NCI-H2196 (cell line): ENCODE measurements at regions not wholly inside any gene's neighbourhood (a gene's known extent, or its start where the extent isn't known, plus 50 kb on each side); places are given as distances from the start of the nearest gene placed in this dataset.
"Not testable (repeated sequence)": the region's sequence is repeated elsewhere in the genome, so short reads cannot be mapped to it uniquely, and the experiment has no call there.

ENCODE experiments used
- DNase-seq: peaks from one replicate; lab custom pipeline; 2025; ENCODE audit not compliant: unreplicated experiment; lab: John Stamatoyannopoulos, UW

DNA sequence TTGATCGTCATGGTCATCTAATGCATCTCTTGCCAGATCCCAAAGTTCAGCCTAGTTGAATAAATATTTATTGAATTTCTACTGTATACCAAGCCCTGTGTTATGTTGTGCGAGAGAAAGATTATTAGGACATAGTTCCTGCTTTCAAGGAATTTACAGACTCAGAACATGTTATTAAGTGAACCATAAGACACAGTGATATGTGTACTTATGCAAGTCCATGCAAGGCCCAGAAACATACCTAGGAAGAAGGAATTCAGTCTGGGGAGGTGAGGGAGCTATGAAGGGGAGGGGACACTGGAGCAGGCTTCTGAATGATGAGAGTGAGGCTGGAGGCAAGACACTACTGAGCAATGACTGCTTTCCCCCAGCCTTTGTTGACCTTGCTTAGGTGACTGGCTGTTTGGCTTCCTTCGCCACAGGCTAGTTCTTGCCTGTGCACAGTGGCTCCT is 81.4 kb downstream of the ACAA2 start:
- DNase-seq: no peak

DNA sequence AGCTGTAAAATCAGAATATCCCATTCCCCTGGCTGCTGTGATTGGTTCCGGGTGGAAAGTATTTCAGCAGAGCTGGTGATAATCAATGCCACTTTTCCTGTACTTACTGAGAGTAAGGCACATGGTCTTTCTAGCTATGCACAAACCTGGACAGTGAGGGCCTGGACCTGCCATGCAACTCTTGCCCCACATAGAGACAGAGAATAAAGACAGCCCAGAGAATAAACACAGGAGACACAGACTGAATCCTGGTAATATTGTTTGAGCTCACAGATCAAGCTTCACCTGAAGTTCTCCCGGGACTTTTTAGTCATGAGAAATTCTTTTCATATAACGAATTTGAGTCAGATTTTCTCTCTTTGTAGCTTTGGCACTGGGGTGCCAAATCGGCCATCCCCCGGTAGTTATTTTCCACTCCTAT is 81.9 kb downstream of the ACAA2 start:
- DNase-seq: no peak

DNA sequence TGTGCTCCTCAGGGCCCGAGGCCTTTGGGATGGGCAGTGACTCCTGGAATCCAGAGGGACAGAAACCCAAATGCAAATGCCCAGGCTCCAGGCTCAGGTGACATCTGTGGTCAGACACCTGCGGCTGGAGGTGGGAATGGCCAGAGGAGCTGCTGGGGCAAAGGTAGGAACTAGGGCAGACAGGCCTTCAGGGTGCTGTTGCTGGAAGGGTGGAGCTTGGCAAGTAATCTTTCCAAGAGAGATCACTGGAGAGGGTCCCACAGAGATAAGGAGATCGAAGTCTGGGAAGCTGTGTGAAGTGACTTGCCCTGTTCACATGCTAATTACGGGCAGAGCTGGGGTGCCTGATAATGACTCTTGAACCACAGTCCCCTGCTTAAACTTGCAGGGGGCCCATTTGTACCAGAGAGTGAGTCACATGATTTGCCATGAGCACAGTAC is 82.4 kb downstream of the ACAA2 start:
- DNase-seq: no peak

DNA sequence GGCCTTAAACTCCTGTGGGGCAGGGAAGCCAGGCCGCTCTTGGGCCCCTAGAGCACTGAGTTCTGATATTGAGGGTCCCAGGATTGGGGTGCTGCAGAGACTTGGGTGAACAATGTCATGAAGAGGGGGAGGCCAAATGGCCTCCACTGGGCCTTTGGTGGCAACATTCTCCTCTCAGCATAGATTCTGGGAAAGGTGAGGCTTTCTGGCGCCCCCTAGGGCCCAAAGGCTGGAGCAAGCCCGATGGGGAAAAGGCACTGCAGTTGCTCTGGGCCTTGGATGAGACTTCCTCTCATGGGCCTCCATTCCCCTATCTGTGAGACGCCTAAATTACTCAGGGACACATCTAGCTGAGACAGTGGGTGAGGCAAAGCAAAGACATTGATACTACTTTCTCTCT is 84.8 kb downstream of the ACAA2 start:
- peak; percentile 68 for DNase-seq

DNA sequence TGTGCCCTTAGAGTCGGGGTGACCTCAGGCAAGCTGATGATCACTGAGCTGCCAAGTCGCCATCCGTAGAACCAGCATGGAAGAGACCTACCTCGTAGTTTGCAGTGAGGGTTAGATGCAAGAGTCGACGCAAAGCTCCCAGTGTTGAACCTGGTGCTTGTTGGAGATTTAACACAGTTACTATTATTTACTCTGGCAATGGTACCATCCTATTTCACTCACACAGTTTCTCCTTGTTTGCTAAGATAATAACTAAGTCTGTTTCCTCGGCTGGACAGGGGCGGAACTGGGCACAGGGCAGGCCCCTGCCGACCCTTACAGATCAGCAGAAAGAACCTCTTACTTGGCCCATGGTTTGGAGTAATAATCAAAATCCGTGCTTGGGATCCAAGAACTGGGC is 85.5 kb downstream of the ACAA2 start:
- no peak for DNase-seq

DNA sequence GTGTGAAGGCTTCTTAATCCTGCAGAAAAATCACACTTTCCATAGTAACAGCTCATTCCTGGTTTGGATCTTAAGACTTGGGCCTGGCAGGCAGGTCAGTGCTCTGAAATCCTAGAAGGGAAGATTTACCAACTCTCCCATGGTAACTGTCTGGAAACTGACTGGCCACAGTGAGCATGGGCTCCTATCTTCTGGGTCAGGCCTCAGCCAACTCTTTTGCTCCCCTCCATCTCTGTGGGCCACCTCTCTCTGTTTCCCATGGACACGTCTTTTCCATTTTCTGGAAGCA is 86.7 kb downstream of the ACAA2 start:
- DNase-seq: no peak

DNA sequence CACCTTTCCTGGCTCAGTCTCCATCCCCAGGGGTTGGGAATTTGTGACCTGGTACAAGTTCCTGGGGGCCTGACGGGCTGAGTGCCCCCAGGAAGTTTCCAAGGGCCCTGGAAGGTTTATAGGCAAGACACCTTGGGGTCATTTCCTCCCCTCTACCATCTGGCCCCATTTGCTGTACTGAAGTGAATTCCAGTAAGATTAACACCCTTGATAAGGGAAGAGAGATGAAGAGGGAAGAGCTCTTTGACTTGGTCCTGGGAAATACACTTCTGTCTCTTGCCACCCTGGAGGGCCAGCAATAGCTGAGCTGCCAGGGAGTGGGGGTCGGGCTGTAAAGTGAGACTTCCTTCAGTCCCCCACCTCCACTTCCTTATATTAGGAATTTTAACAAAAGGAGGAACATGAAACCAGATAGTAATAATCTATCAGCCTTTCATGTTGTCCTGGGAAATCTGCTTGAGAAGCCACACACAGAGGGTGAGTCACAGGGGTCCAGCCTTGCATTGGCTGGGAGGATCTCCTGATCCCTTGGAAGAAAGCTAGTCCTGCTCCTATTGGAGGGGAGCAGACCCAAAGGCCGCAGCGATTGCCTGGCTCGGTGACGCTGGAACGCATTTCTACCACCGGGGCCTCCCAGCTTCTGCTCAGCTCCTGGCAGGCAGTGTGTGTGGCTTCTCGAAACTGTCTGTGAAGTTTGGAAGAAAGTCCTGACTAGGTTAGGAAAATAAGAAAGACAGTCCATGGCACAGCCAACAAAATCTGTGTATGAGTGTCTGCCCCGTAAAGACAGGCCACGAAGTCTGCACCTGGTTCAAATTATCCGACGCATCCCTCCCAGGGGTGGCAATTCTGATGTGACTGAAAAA is 87.3 kb downstream of the ACAA2 start:
- DNase-seq: no peak

DNA sequence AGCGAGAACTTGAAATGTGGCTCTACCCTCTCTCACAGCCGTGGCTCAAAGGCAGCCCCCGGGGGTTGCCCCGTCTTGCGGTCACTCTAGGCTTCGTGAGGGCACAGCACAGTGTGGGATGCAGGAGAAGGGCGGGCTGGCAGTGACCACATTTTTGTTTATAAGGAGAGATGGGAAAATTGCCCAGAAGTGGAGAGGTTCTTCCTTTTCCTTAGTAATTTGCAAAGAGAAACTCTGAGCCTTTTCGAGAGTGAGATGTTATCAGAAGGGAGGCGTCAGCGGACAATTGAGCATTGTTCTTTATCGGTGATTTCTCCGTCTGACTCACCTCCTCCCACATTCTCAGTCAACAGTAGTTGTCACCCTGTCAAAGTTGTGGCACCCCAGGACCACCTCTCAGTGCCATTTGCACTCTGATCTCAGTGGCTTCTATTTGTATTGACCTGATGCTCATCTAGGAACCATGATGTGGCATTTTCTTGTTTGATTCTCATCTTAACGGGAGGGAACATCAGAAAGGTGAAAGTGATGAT is 89.6 kb downstream of the ACAA2 start:
- DNase-seq: peak; percentile 25

DNA sequence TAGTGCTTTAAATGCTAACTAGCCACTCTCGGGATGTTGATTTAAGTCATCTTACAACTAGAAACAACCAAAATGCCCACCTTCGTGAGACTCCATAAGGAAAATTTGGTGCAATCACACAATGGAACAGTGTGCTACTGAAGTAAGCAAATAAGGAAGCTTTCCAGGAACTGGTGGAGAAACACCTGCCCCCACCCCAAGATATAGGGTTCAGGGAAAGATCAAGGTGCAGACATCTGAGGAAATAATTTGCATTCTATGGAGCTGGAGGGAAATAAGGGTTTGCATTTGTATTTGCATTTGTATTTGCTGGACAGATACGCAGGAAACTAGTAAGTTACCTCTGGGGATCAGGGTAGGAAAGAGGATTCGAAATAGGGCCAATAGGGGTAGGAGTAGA is 90.9 kb downstream of the ACAA2 start:
- no peak for DNase-seq

DNA sequence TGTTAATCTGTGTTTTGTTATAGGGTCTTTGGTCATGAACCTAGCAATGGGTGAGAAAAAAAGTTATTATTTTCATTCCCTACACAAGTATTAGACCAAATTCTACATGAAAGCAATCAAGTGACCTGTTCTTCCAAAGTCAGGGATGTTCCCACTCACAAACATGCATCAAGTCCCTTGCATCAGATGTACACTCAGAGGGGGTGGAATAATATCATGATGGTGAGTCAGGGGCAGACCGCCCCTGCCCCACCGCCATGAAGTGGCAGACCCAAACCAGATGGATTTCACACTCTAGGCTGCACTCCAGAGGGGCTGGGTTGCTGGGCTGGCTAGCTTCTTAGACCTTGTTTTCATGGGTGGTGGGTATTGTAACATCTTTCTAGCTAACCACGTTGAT is 91.4 kb downstream of the ACAA2 start:
- DNase-seq: no peak

DNA sequence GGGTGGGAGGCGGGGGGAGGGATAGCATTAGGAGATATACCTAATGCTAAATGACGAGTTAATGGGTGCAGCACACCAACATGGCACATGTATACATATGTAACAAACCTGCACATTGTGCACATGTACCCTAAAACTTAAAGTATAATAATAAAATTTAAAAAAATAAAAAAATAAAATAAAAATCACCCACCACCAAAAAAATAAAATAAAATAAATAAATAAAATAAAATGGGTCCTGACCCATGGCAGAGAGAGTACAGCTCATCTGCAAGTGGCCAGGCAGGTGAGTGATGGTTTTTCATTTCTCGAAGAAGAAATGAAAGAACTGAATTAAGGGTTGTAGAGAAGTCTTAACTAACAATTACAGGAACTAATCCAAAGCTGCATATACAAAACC is 92.4 kb downstream of the ACAA2 start:
- not testable (repeated sequence) for DNase-seq

DNA sequence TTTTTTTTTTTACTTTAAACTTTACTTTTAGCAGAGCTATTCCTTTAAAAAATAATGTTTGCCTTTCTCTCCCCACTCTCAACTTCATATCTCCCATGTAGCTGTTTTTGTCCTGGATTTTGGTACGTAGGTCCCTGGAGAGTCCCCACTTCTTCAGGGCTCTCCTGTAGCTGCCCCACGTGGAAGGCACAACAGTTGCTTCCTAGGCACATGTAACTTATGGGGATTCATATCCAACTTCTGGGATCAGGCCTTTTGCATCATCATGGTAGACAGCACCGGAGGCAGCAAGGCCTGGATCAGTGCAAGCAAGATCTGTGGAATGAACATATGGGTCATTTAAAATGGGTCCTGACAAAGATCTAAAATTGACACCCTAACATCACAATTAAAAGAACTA is 95.7 kb downstream of the ACAA2 start:
- DNase-seq: no peak

DNA sequence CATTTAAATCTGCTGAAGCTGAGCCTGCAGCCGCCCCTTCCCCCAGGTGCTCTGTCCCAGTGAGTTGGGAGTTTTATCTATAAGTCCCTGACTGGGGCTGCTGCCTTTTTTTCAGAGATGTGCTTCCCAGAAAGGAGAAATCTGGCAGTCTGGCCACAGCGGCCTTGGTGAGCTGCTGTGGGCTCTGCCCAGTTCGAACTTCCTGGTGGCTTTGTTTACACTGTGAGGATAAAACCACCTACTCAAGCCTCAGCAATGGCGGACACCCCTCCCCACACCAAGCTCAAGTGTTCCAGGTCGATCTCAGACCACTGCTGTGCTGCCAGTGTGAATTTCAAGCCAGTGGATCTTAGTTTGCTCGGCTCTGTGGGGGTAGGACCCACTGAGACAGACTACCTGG is 97.3 kb downstream of the ACAA2 start:
- DNase-seq: no peak

DNA sequence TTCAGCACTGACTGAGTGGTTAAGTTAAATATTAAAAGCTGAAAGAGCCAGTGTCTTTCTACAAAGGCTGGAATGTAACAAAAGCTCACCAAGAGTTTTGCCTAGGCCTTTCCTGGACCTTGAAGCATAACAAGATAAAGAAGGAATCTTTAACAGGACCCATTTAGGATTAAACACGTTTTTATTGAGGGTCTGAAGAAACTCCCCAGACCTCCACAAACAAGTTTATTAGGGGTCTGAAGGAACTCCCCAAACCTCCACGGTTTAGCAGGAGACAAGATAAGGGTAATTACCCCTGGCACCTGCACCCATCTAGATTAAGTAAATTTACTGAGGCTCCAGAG is 104.0 kb downstream of the ACAA2 start:
- no peak for DNase-seq

DNA sequence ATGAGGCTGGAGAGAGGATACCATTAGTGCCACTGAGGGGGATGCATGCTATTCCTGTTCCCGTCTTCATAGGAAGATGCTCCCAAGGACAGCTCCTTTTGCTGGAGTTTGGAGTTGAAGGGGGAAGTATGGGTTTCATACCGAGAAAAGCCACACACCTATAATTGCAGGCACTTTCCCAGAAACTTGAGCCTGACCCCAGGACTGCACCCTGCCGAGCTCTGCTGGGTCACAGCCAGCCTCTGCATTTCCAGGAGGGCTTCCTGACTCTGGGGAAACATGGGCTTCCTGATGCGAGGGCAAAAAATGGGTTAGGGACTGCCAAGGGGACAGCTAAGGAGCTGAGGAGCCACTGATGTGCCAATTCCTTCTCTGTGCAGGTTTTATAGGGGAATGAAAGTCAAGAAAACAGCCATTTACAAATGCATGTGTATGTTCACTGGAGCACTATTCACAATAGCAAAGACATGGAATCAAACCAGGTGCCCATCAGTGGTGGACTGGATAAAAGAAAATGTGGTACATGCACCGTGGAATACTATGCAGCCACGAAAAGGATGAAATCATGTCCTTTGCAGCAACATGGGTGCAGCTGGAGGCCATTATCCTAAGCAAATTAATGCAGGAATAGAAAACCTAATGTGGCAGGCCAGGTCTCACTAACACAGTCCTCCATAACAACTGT is 104.5 kb downstream of the ACAA2 start:
- no peak for DNase-seq

DNA sequence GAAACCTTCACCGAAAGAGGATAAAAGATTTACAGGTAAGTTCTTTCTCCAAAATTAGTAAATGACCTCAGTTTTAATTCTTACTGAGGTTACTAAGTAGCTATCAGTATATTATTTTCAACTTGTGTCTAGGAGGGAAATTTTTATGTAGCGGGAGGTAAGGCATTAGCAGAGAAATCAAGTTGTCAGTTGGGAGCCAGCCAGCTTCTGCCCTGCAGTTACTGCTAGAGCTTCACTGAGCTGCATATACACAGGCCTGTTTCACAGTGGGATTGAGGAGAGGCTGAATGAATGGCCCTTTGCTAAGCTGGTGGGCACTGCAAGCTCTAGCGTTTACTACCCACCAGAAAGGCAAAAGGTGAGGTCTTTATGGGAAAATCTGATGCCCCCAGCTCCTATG is 105.7 kb downstream of the ACAA2 start:
- no peak for DNase-seq

DNA sequence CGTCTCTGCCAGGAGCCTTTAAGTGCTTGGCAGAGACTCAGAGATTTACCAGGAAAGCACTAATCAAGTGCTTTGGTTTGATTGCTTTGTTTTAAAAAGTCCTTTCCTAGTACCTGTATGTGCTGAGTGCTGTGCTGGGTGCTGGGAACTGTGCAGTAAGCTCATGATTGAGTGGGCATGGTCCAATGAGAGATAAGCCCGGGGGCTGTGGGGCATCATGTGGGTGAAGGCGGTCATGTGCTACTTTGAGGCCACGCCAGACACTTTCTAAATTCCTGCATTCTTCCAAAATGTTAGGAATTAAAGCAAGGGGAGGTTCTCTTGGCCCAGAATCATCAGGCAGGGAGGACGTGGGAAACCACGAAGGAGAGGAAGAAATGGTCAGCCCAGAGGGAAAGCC is 109.0 kb downstream of the ACAA2 start:
- DNase-seq: peak; percentile 37

DNA sequence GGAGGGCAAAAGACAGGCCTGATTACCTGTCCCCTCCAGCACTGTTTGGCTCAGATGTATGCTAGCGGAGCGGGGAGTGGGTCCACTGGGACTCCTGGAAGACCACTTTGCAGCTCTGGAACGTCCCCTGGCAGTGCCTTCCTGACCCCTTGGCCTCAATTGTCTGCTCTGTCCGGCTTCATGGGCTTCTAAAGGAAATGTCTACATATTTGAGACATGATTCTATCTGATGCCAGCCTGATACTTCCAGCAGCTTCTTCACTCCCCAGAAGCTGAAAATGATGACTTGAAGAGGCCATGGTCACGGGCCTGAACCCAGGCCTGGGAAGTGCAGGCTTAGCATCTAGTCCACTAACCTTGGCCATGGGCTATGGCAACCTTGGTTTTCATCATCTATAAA is 112.1 kb downstream of the ACAA2 start:
- no peak for DNase-seq

DNA sequence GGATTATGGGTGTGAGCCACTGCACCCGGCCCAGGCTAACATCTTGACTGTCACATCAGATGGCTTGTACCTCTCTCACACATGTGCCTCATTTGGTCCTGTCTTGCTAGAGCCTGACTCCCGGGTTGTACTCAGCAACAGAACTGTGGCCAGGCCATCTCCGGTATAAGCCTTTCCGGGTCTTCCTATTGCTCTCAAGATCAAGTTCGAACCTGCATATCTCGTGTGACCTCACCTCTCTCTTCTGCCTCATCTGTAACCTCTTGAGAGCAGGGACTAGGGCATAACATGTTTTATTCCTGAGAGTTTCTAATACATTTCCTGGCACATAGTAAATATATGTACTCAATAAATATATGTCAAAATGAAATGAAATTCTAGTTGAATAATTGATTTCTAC is 114.0 kb downstream of the ACAA2 start:
- DNase-seq: no peak

DNA sequence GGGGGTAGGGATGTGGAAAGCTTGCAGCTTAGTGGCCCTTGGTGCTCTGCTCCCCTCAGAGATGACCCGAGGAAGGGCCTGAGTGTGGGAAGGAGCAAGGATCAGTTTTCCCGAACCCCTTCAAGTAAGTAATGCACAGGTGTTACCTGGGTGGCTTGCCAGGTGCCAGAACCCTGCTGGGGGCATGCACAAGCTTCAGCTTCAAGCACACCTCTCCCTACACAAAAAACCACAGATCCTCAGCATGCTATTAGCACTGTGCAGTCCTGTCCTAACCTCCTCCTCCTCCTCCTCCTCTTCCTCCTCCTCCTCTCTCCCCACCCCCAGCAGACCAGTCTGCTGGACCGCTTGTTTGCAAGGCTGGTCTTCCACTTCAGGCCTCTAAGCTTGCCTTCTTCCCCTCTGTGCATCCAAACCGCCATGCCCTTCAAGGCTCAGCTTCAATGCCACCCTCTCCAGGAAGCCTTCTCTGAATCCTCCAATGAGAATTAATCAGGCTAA is 114.8 kb downstream of the ACAA2 start:
- no peak for DNase-seq

DNA sequence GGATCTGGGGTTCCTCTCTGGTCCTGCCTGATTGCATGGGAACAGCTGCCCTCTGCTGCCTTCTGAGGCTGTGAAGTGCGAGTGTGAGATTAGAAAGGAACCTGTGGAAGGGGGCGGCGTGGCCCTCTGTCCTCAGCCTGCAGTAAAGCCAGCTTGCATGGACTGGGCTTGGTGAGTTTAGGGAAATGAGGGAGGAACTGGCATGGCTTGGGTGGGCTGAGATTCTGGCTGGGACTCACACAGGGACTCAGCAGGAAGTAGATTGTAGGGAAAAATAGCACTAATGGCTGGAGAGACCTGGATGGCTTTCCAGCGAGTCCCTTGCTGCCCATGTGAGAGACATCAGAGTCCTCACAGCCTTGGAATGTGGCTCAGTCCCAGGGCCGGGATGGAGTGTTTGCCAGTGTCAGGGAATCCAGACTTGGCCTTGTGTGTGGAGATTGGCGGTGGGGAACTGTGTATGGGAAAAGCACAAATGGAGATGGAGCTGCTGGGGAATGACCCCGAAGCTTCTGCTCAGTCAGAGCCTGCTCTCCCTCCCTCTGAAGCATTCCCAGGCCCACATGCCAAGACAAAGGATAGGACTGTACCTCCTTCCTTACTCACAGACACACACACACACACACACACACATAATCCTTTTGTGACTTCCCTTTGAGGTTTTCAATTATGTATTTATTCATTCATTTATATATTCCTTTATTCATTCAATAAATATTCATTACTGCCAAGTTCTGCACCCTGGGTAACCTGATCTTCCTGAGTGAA is 115.4 kb downstream of the ACAA2 start:
- DNase-seq: peak; percentile 29

DNA sequence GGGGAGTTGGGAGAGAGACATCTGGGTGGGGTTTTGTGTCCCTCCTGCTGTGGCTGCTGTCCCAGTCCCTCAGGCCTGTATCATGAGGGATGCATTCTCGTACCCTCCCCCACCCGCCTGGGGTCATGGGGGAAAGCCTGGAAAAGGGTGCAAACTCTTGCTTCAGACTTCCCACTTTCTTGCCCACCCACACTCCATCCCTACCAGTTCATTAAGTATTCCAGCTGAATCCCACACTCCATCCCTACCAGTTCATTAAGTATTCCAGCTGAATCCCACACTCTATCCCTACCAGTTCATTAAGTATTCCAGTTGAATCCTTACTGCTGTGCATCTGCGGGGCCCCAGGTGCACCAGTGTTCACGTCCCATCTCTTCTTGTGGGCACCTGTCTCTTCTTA is 116.3 kb downstream of the ACAA2 start:
- DNase-seq: no peak
